ENCODE measurements at regions not wholly inside any gene's neighbourhood (a gene's known extent, or its start where the extent isn't known, plus 50 kb on each side); places are given as distances from the start of the nearest gene placed in this dataset.
"Not testable (repeated sequence)": the region's sequence is repeated elsewhere in the genome, so short reads cannot be mapped to it uniquely, and the experiment has no call there.

- H3K27ac ChIP-seq (ENCODE audit: control insufficient read depth, insufficient read depth, low read length), result no peak overlapping the region
- no peak overlapping the region for H3K9ac ChIP-seq (ENCODE audit: control insufficient read depth, extremely low read depth, insufficient read depth, low read length)
- no peaks in the 10 kb centered on the region for H3K9me3 ChIP-seq (ENCODE audit: control insufficient read depth, low read depth, low read length)
- no peak overlapping the region for H2AFZ ChIP-seq (ENCODE audit: control insufficient read depth, low read length)
- FAIRE-seq, result no peak
- H3K79me2 ChIP-seq (ENCODE audit: control insufficient read depth, insufficient read depth, low read length), result no peaks in the 10 kb centered on the region
- H3K4me1 ChIP-seq (ENCODE audit: control insufficient read depth, extremely low read depth, insufficient read depth, low read length), result no peaks in the 10 kb centered on the region
- no peak for DNase-seq (ENCODE audit: low read depth, low spot score)
- no peaks in the 10 kb centered on the region for H4K20me1 ChIP-seq (ENCODE audit: control insufficient read depth, extremely low read depth, insufficient read depth, low read length)
- no peak for TF ChIP-seq EZH2 (IDR thresholded peaks at IDR 0.05; ENCODE audit: low read length)
- TF ChIP-seq, protein P1, sequence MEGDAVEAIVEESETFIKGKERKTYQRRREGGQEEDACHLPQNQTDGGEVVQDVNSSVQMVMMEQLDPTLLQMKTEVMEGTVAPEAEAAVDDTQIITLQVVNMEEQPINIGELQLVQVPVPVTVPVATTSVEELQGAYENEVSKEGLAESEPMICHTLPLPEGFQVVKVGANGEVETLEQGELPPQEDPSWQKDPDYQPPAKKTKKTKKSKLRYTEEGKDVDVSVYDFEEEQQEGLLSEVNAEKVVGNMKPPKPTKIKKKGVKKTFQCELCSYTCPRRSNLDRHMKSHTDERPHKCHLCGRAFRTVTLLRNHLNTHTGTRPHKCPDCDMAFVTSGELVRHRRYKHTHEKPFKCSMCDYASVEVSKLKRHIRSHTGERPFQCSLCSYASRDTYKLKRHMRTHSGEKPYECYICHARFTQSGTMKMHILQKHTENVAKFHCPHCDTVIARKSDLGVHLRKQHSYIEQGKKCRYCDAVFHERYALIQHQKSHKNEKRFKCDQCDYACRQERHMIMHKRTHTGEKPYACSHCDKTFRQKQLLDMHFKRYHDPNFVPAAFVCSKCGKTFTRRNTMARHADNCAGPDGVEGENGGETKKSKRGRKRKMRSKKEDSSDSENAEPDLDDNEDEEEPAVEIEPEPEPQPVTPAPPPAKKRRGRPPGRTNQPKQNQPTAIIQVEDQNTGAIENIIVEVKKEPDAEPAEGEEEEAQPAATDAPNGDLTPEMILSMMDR (optimal IDR thresholded peaks at IDR 0.05 in 1 of 3, IDR thresholded peaks at IDR 0.05 in 1 of 3, conservative IDR thresholded peaks at IDR 0.05 in 1 of 3; ENCODE audit: extremely low read depth in 1 of 3, insufficient read depth in 2 of 3, low read length in 3 of 3), result no peak
- dilution Hi-C loops (cut with MboI; ENCODE audit: extremely low pct_ligation_motif_present, low sequenced_read_pairs), result no loop called here
- no peaks in the 10 kb centered on the region for H3K9me1 ChIP-seq (ENCODE audit: control insufficient read depth, extremely low read depth, insufficient read depth, low read length)
- H3K4me3 ChIP-seq (ENCODE audit: control insufficient read depth in 2 of 3, extremely low read depth in 1 of 3, insufficient read depth in 2 of 3, low read depth in 1 of 3, low read length in 3 of 3), result no peak overlapping the region
- peaks cover 6% of the 10 kb centered on the region for H3K27me3 ChIP-seq (ENCODE audit: control insufficient read depth, extremely low read depth, insufficient read depth, low read length)
- no peak overlapping the region for H3K4me2 ChIP-seq (ENCODE audit: control insufficient read depth, extremely low read depth, insufficient read depth, low read depth, low read length)
- H3K36me3 ChIP-seq (ENCODE audit: control insufficient read depth in 2 of 2, extremely low read depth in 1 of 2, insufficient read depth in 2 of 2, low read length in 2 of 2), result no peaks in the 10 kb centered on the region
Measured at GRCh38 chr9:124140941-124141568, 116.7 kb upstream of the NEK6 start.

DNA sequence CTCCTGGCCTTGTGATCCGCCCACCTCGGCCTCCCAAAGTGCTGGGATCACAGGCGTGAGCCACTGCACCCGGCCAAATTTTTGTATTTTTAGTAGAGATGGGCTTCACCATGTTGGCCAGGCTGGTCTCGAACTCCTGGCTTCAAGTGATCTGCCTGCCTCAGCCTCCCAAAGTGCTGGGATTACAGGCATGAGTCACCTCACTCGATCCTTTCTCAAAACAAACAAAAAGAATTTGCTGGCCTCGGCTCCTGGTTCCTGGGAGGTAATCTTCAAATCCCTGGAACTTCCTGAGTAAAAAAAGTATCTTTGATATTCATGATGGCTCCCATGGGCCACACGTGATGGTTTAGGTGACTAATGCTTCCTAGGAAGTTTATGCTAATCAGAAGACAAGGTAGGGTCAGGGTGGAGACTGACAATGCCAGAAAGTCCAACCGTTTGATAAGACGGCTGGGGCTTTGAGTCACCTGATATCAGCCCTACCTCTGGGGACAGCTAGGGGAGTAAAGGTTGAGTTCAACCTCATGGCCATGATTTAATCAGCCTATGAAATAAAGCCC, 113.1 kb upstream of the NEK6 start:
- dilution Hi-C loops (cut with MboI; ENCODE audit: extremely low pct_ligation_motif_present, low sequenced_read_pairs); H3K9me1 ChIP-seq (ENCODE audit: control insufficient read depth, extremely low read depth, insufficient read depth, low read length); H3K4me1 ChIP-seq (ENCODE audit: control insufficient read depth, extremely low read depth, insufficient read depth, low read length); H3K4me2 ChIP-seq (ENCODE audit: control insufficient read depth, extremely low read depth, insufficient read depth, low read depth, low read length); DNase-seq (ENCODE audit: low read depth, low spot score); H3K27me3 ChIP-seq (ENCODE audit: control insufficient read depth, extremely low read depth, insufficient read depth, low read length); H3K9me3 ChIP-seq (ENCODE audit: control insufficient read depth, low read depth, low read length); H3K9ac ChIP-seq (ENCODE audit: control insufficient read depth, extremely low read depth, insufficient read depth, low read length); H4K20me1 ChIP-seq (ENCODE audit: control insufficient read depth, extremely low read depth, insufficient read depth, low read length); H3K4me3 ChIP-seq (ENCODE audit: control insufficient read depth in 2 of 3, extremely low read depth in 1 of 3, insufficient read depth in 2 of 3, low read depth in 1 of 3, low read length in 3 of 3); H3K79me2 ChIP-seq (ENCODE audit: control insufficient read depth, insufficient read depth, low read length); H3K27ac ChIP-seq (ENCODE audit: control insufficient read depth, insufficient read depth, low read length); FAIRE-seq; H2AFZ ChIP-seq (ENCODE audit: control insufficient read depth, low read length); H3K36me3 ChIP-seq (ENCODE audit: control insufficient read depth in 2 of 2, extremely low read depth in 1 of 2, insufficient read depth in 2 of 2, low read length in 2 of 2): not testable (repeated sequence)

Data from keratinocyte (primary cell).